Vagina (tissue), 2 donors: ENCODE measurements at regions not wholly inside any gene's neighbourhood (a gene's known extent, or its start where the extent isn't known, plus 50 kb on each side); places are given as distances from the start of the nearest gene placed in this dataset.

Experiments
- DNase-seq, 2 donors: peaks; one replicate each; pipeline ENCODE4 v3.0.0-alpha.2; 2017; ENCODE audit errors: extremely low spot score in 2 of 2
- H3K27ac ChIP-seq: fragments of 200-600 bp; sonication (generic); one replicate; pipeline ENCODE4 v1.5.1; 2019
- H3K27me3 ChIP-seq: fragments of 200-600 bp; sonication (generic); one replicate; pipeline ENCODE4 v1.5.1; 2019
- H3K36me3 ChIP-seq, 2 donors: fragments of 200-600 bp; sonication (generic); one replicate each; pipeline ENCODE4 v1.5.1; 2017 to 2019
- H3K4me1 ChIP-seq: fragments of 200-600 bp; sonication (generic); one replicate; pipeline ENCODE4 v1.5.1; 2019
- H3K4me3 ChIP-seq, 2 donors: fragments of 200-600 bp; sonication (generic); 1 replicate in 1 of 2; 2 replicates in 1 of 2; pipeline ENCODE4 v1.5.1; 2016 to 2019
- H3K9me3 ChIP-seq: fragments of 200-600 bp; sonication (generic); one replicate; pipeline ENCODE4 v1.5.1; 2019
- CTCF ChIP-seq, 3 experiments: fragments of 450-650 bp in 2 of 3; fragments of 200-600 bp in 1 of 3; sonication (generic) in 1 of 3; IDR thresholded peaks; one replicate each; pipeline ENCODE4 v1.5.1; 2017 to 2019; ENCODE audit warnings: antibody characterized with exemption in 3 of 3, mild to moderate bottlenecking in 2 of 3, moderate library complexity in 2 of 3
- POLR2A ChIP-seq, 2 donors: fragments of 450-650 bp; IDR thresholded peaks; one replicate each; pipeline ENCODE4 v1.6.1; 2017; ENCODE audit warnings: antibody characterized with exemption in 2 of 2, mild to moderate bottlenecking in 2 of 2, moderate library complexity in 2 of 2
- POLR2AphosphoS5 ChIP-seq, 2 donors: sonication (generic); formaldehyde crosslinking; IDR thresholded peaks; one replicate each; pipeline ENCODE4 v1.9.0; 2017; ENCODE audit warnings: antibody characterized with exemption in 2 of 2, mild to moderate bottlenecking in 2 of 2, low read depth in 1 of 2; ENCODE audit not compliant: insufficient read depth in 1 of 2
- intact Hi-C: fragments of 100-400 bp; cut with DNase I; formaldehyde crosslinking; loops from one replicate; pipeline ENCODE4 v1.15.1; 2023

DNA sequence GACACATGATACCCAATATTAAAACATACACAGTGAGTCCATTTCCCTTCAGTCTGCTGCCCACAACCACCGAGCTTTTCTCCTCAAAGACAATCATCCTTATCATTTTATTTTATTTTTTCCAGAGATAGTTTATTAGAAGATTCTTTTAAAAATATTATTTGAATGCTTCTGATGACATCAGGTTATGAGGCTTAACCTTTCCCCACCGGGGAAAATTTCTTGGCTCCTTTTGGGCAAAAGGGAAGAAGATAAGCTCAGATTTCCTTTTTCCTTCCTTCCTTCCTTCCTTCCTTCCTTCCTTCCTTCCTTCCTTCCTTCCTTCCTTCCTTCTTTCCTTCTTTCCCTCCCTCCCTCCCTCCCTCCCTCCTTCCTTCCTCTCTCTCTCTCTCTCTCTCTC lies 149.5 kb upstream of the CITED2 start:
- H3K27me3 ChIP-seq, result no peaks in the 10 kb centered on the region
- no peaks in the 10 kb centered on the region for H3K9me3 ChIP-seq
- H3K36me3 ChIP-seq, result no peaks in the 10 kb centered on the region
- no peak for TF ChIP-seq POLR2AphosphoS5 (IDR thresholded peaks at IDR 0.05; ENCODE audit: insufficient read depth in 1 of 2, low read depth in 1 of 2)
- DNase-seq, result no peak
- H3K27ac ChIP-seq, result no peak overlapping the region
- no peak overlapping the region for H3K4me3 ChIP-seq
- H3K4me1 ChIP-seq, result peaks cover 15% of the 10 kb centered on the region
- intact Hi-C loops, result no loop called here

DNA sequence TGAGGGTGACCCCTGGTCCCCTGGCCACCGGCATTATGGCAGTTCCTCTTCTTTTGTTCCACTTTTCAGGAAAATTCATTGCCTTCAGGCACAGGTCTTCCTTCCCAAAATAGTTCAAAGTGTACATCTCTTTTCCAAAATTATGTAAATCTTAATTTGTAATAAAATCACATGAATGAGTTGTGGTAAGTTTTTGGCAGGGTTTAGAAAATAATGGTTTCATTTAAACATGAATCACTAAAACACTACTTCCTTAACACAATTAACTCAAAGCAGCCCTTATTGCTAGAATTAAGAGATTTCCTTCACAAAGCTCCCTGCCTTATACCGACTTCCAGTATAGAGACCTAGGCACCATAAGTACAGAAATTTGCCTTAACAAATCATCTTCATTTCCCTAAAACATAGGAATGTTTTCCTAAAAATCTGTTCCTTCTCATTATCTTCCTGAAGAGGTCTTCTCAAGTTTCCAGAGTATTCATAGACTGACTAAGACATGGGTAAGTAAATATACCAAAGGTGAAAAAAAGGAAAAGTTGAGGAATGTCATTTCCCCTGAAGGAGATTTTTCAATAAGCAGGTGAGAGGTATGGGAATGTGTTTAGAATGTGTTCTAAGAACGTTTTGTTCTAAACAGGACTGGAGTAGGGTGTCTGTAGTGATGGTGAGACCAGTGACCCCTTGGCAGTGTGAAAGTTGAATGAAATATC lies 148.2 kb upstream of the CITED2 start:
- Histone ChIP-seq H3K36me3 (no peaks in the 10 kb centered on the region), H3K4me3 (no peak overlapping the region), H3K27ac (no peak overlapping the region), H3K9me3 (no peaks in the 10 kb centered on the region), H3K27me3 (no peaks in the 10 kb centered on the region), H3K4me1 (peaks cover 15% of the 10 kb centered on the region)
- intact Hi-C loops, result no loop called here
- TF ChIP-seq POLR2AphosphoS5 (IDR thresholded peaks at IDR 0.05; ENCODE audit: insufficient read depth in 1 of 2, low read depth in 1 of 2) (no peak), CTCF (IDR thresholded peaks at IDR 0.05) (no peak), POLR2A (IDR thresholded peaks at IDR 0.05) (no peak)
- no peak for DNase-seq

GRCh38 chr6:139521338-139521737 lies 146.9 kb upstream of the CITED2 start:
- Histone ChIP-seq H3K36me3 (no peaks in the 10 kb centered on the region), H3K9me3 (no peaks in the 10 kb centered on the region), H3K4me3 (no peak overlapping the region), H3K4me1 (peaks cover 15% of the 10 kb centered on the region), H3K27ac (no peak overlapping the region), H3K27me3 (no peaks in the 10 kb centered on the region)
- intact Hi-C loops, result no loop called here
- no peak for TF ChIP-seq CTCF (IDR thresholded peaks at IDR 0.05)
- TF ChIP-seq POLR2A (IDR thresholded peaks at IDR 0.05), result no peak
- no peak for TF ChIP-seq POLR2AphosphoS5 (IDR thresholded peaks at IDR 0.05; ENCODE audit: insufficient read depth in 1 of 2, low read depth in 1 of 2)
- DNase-seq, result no peak

DNA sequence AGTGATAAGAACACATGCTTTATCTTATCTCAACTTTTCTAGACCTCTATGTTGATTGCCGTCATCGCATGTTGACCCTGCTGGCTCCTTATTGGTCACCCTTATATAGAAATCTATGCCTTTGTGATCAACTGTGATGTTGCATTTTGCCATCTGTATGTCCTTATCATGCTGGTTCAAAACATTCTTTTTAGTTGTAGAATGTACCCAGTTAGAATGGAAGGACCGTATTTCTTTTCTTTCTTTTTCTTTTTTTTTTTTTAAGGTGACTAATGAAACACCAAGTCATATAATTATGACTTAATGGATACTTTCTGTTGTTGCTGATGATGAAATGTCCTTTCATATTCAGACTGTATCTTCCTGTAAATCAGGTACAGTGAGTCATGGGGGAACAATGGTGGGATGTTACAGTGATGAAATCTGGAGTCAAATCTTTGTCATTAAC lies 145.9 kb upstream of the CITED2 start:
- Histone ChIP-seq H3K4me1 (peaks cover 15% of the 10 kb centered on the region), H3K36me3 (no peaks in the 10 kb centered on the region), H3K9me3 (no peaks in the 10 kb centered on the region), H3K27me3 (no peaks in the 10 kb centered on the region), H3K4me3 (no peak overlapping the region), H3K27ac (no peak overlapping the region)
- intact Hi-C loops, result no loop called here
- no peak for DNase-seq
- TF ChIP-seq CTCF (IDR thresholded peaks at IDR 0.05), result no peak
- TF ChIP-seq POLR2AphosphoS5 (IDR thresholded peaks at IDR 0.05; ENCODE audit: insufficient read depth in 1 of 2, low read depth in 1 of 2), result peak in 1 of 2 donors; percentile 77
- TF ChIP-seq POLR2A (IDR thresholded peaks at IDR 0.05), result no peak

GRCh38 chr6:139519571-139520031 lies 145.2 kb upstream of the CITED2 start:
- Histone ChIP-seq H3K36me3 (no peaks in the 10 kb centered on the region), H3K4me1 (peaks cover 13% of the 10 kb centered on the region), H3K9me3 (no peaks in the 10 kb centered on the region), H3K27ac (peak overlapping the region; percentile 27), H3K27me3 (no peaks in the 10 kb centered on the region), H3K4me3 (no peak overlapping the region)
- intact Hi-C loops, result no loop called here
- TF ChIP-seq CTCF (IDR thresholded peaks at IDR 0.05) (no peak), POLR2AphosphoS5 (IDR thresholded peaks at IDR 0.05; ENCODE audit: insufficient read depth in 1 of 2, low read depth in 1 of 2) (peak in 1 of 2 donors; percentile 20)
- DNase-seq, result no peak
